Adrenal gland (tissue), 5 donors: ENCODE measurements at regions not wholly inside any gene's neighbourhood (a gene's known extent, or its start where the extent isn't known, plus 50 kb on each side); places are given as distances from the start of the nearest gene placed in this dataset.

ENCODE experiments used
- CTCF ChIP-seq, 6 experiments: fragments of 450-650 bp in 4 of 6; fragments of 200-600 bp in 2 of 6; sonication (generic) in 1 of 6; IDR thresholded peaks; 1 replicate in 5 of 6; 2 replicates in 1 of 6; pipeline versions ENCODE4 v1.5.1 to v1.8.0; 2016 to 2021; ENCODE audit warnings: antibody characterized with exemption in 6 of 6, mild to moderate bottlenecking in 2 of 6, moderate library complexity in 1 of 6
- POLR2A ChIP-seq, 2 donors: fragments of 450-650 bp; IDR thresholded peaks; one replicate each; pipeline ENCODE4 v1.6.1; 2017; ENCODE audit warnings: antibody characterized with exemption in 2 of 2, mild to moderate bottlenecking in 2 of 2, moderate library complexity in 1 of 2
- donor health status: DM: no; HTN: no; CAD: no.

GRCh38 chr4:53730031-53730805 is 138.9 kb upstream of the LNX1 start:
- TF ChIP-seq CTCF (IDR thresholded peaks at IDR 0.05): no peak
- TF ChIP-seq POLR2A (IDR thresholded peaks at IDR 0.05): no peak
